ENCODE measurements at regions not wholly inside any gene's neighbourhood (a gene's known extent, or its start where the extent isn't known, plus 50 kb on each side); places are given as distances from the start of the nearest gene placed in this dataset.

DNA sequence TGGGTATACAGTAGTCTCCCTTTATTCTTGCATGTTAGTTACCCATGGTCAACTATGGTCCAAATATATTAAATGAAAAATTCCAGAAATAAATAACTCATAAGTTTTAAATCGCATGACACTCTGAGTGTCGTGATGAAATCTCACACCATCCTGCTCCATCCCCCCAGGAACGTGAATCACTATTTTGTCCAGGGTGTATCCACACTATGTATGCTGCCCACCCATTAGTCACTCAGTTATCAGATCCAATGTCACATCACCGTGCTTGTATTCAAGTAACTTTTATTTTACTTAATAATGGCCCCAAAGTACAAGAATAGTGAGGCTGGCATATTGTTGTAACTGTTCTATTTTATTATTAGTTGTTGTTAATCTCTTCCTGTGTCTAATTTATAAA is 115.8 kb upstream of the SERP2 start:
- Histone ChIP-seq H3K9me3 (no peaks in the 10 kb centered on the region), H3K4me1 (no peaks in the 10 kb centered on the region), H3K27me3 (no peaks in the 10 kb centered on the region), H3K27ac (no peak overlapping the region), H3K36me3 (no peaks in the 10 kb centered on the region), H3K4me3 (no peak overlapping the region)
- TF ChIP-seq POLR2AphosphoS5 (IDR thresholded peaks at IDR 0.05) (no peak), POLR2A (IDR thresholded peaks at IDR 0.05) (no peak)
- TF ChIP-seq, protein P1, sequence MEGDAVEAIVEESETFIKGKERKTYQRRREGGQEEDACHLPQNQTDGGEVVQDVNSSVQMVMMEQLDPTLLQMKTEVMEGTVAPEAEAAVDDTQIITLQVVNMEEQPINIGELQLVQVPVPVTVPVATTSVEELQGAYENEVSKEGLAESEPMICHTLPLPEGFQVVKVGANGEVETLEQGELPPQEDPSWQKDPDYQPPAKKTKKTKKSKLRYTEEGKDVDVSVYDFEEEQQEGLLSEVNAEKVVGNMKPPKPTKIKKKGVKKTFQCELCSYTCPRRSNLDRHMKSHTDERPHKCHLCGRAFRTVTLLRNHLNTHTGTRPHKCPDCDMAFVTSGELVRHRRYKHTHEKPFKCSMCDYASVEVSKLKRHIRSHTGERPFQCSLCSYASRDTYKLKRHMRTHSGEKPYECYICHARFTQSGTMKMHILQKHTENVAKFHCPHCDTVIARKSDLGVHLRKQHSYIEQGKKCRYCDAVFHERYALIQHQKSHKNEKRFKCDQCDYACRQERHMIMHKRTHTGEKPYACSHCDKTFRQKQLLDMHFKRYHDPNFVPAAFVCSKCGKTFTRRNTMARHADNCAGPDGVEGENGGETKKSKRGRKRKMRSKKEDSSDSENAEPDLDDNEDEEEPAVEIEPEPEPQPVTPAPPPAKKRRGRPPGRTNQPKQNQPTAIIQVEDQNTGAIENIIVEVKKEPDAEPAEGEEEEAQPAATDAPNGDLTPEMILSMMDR (IDR thresholded peaks at IDR 0.05): no peak
- intact Hi-C loops (cut with DNase I; ENCODE audit: low total_unique reads): no loop called here
- DNase-seq (ENCODE audit: low spot score in 2 of 2): no peak

DNA sequence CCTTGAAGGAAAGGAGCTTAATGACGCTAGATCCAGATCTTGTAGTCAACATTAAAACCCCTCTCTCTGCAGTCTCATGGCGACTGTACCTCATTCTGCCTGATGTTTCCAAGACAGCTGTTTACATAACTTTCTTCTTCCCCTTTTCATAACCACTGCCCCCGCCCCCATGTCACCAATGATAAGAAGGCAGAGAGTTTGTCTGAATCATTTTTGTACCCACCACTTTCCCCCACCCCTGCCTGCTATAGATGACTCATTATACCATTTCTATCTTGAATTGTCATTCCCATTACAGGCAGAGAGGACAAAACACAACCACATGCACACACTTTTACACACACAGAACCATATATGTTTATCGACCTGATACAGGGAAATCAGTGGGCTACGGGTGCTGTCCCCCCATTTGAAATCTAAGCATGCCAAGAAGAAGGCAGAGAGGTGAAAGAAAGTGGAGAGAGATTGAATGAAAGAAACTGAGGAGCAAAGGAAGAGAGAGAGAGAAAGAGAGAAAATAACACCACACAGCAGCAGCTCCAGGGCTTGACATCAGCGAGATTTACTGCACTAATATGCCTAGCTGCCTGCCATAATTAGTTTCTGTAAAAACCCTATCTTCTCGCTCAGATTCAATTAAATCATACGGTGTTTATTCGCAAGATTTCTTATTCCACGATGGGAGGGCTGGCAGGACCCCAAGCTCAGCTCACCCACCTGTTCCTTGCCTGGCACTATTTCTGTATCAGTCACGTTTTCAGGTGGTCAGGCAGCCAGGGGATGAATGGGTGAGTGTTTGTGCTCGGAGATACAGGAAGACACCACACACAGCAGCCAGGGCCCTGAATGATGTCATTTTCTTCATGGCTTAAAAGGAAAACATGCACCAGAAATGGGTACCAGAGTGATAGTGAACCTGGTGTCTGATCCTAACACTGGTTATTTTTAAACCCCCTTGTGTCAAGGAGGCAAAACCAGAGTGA is 114.3 kb upstream of the SERP2 start:
- no peaks in the 10 kb centered on the region for H3K27me3 ChIP-seq
- H3K9me3 ChIP-seq: no peaks in the 10 kb centered on the region
- no peak overlapping the region for H3K27ac ChIP-seq
- no peaks in the 10 kb centered on the region for H3K36me3 ChIP-seq
- intact Hi-C loops (cut with DNase I; ENCODE audit: low total_unique reads): no loop called here
- H3K4me1 ChIP-seq: no peaks in the 10 kb centered on the region
- no peak overlapping the region for H3K4me3 ChIP-seq
- no peak for DNase-seq (ENCODE audit: low spot score in 2 of 2)
- TF ChIP-seq POLR2AphosphoS5 (IDR thresholded peaks at IDR 0.05) (no peak), POLR2A (IDR thresholded peaks at IDR 0.05) (no peak)
- TF ChIP-seq, protein P1 (IDR thresholded peaks at IDR 0.05): no peak

DNA sequence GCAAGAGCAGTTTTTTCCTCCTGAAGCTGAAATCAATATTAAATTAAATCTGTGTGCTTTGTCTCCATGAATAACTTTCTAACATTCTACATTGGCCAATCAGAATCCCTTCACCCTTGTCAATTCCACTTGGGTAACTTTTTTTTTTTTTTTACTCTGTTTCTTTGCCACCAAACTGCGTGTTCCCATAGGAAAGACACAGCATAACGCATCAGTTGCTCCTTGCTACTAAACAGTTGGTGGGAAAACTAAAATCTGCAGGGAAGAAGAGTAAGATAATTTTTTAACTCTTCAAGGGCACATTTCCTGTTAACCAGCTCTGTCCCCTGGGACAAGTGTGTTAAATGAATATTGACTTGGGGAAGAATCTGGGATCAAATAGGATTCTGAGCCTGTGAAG is 113.3 kb upstream of the SERP2 start:
- TF ChIP-seq, protein P1 (IDR thresholded peaks at IDR 0.05): no peak
- TF ChIP-seq POLR2AphosphoS5 (IDR thresholded peaks at IDR 0.05) (no peak), POLR2A (IDR thresholded peaks at IDR 0.05) (no peak)
- intact Hi-C loops (cut with DNase I; ENCODE audit: low total_unique reads): no loop called here
- Histone ChIP-seq H3K4me1 (no peaks in the 10 kb centered on the region), H3K36me3 (no peaks in the 10 kb centered on the region), H3K9me3 (no peaks in the 10 kb centered on the region), H3K4me3 (no peak overlapping the region), H3K27me3 (no peaks in the 10 kb centered on the region), H3K27ac (no peak overlapping the region)
- DNase-seq (ENCODE audit: low spot score in 2 of 2): no peak

DNA sequence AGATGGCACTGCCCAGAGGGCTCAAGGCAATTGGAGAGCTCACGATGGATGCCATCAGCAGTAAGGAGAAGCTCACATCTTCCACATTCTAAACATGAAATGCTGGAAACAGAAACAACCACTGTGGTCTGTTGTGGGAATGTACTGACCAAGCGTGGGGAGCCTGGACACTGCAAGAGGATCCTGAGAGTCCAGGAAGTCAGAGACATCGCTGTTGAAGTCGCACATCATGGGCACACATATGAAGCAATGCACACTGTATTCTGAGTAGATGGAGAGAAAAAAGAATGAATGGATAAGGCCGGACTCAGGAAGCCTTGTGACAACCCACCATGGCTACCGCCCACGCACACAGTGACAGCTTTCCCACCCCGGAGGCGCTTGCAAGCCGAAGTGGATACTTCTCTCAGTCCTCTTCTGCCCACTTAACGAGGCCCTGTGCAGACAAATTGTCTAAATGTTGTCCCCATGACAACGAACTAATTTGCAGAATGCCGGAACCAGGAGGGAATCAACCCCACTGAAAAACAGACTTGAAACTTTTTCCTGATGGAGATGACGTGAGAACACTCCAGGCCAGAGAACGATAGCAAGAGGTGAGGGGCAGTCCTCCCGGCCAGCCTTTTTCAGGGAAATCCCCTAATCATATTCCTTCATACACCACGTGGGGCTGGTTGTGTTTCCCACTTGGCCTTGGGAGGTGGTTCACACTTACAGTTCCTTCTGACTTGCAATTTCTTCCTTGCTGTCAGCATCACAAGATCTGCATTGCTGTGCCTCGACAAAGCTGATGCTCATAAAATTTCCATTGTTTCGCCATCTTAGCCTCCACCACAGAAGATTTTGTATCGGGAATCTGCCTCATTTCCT is 109.6 kb upstream of the SERP2 start:
- Histone ChIP-seq H3K27ac (peak overlapping the region in 1 of 2 donors; percentile 49), H3K36me3 (no peaks in the 10 kb centered on the region), H3K9me3 (no peaks in the 10 kb centered on the region), H3K4me3 (no peak overlapping the region), H3K4me1 (no peaks in the 10 kb centered on the region), H3K27me3 (no peaks in the 10 kb centered on the region)
- TF ChIP-seq POLR2A (IDR thresholded peaks at IDR 0.05) (no peak), POLR2AphosphoS5 (IDR thresholded peaks at IDR 0.05) (peak in 1 of 3 donors; percentile 35)
- no peak for DNase-seq (ENCODE audit: low spot score in 2 of 2)
- intact Hi-C loops (cut with DNase I; ENCODE audit: low total_unique reads): no loop called here

DNA sequence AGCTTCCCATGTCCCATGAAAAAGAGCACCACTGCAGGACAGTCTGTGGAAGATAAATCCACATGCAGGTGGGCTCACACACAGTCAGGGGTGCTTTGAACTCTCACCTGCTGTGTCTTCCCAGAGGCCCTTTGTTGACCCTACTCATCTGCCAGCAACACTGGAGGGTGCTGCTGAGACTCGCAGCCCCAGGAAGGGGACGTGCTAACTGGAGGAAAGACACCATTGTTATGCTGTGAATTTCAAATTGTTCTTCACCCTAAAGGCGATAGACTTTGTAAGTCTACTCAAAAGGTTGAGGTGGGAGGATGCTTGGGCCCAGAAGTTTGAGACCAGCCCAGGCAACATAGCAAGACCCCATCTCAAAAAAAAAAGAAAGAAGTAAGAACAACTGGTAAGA is 107.3 kb upstream of the SERP2 start:
- TF ChIP-seq, protein P1 (IDR thresholded peaks at IDR 0.05): no peak
- TF ChIP-seq POLR2A (IDR thresholded peaks at IDR 0.05) (no peak), POLR2AphosphoS5 (IDR thresholded peaks at IDR 0.05) (no peak)
- Histone ChIP-seq H3K4me1 (no peaks in the 10 kb centered on the region), H3K27me3 (no peaks in the 10 kb centered on the region), H3K4me3 (no peak overlapping the region), H3K36me3 (no peaks in the 10 kb centered on the region), H3K27ac (no peak overlapping the region), H3K9me3 (no peaks in the 10 kb centered on the region)
- no peak for DNase-seq (ENCODE audit: low spot score in 2 of 2)
- intact Hi-C loops (cut with DNase I; ENCODE audit: low total_unique reads): no loop called here
